ENCODE measurements at regions not wholly inside any gene's neighbourhood (a gene's known extent, or its start where the extent isn't known, plus 50 kb on each side); places are given as distances from the start of the nearest gene placed in this dataset.

GRCh38 chr9:85243977-85244376 lies 497.8 kb downstream of the AGTPBP1 start:
- no peak overlapping the region for H3K27ac ChIP-seq (ENCODE audit: low read depth, low read length)
- H3K36me3 ChIP-seq (ENCODE audit: control insufficient read depth, insufficient read depth, low read length) = no peaks in the 10 kb centered on the region
- 0 out of 2 replicates have a peak, but pooled peaks cover 4% of the 10 kb centered on the region for H3K9me3 ChIP-seq (ENCODE audit: control insufficient read depth, insufficient read depth, low read depth, low read length)
- no peak overlapping the region for H3K9ac ChIP-seq (ENCODE audit: low read length)
- H3K27me3 ChIP-seq (ENCODE audit: control insufficient read depth, insufficient read depth, low read length) = no peaks in the 10 kb centered on the region
- no peak overlapping the region for H3K4me3 ChIP-seq (ENCODE audit: low read depth, low read length)
- H3K4me1 ChIP-seq (ENCODE audit: control insufficient read depth, insufficient read depth, low read length) = no peaks in the 10 kb centered on the region; the same call in 1 of the 2 replicates

GRCh38 chr9:85237478-85237877 lies 504.3 kb downstream of the AGTPBP1 start:
- H3K27me3 ChIP-seq (ENCODE audit: control insufficient read depth, insufficient read depth, low read length) = no peaks in the 10 kb centered on the region
- no peaks in the 10 kb centered on the region for H3K4me1 ChIP-seq (ENCODE audit: control insufficient read depth, insufficient read depth, low read length)
- no peak overlapping the region for H3K27ac ChIP-seq (ENCODE audit: low read depth, low read length)
- no peaks in the 10 kb centered on the region for H3K36me3 ChIP-seq (ENCODE audit: control insufficient read depth, insufficient read depth, low read length)
- H3K4me3 ChIP-seq (ENCODE audit: low read depth, low read length) = no peak overlapping the region
- H3K9me3 ChIP-seq (ENCODE audit: control insufficient read depth, insufficient read depth, low read depth, low read length) = 0 out of 2 replicates have a peak, but pooled peaks cover 4% of the 10 kb centered on the region
- H3K9ac ChIP-seq (ENCODE audit: low read length) = no peak overlapping the region

- H3K9ac ChIP-seq (ENCODE audit: low read length) = no peak overlapping the region
- H3K27ac ChIP-seq (ENCODE audit: low read depth, low read length) = no peak overlapping the region
- H3K27me3 ChIP-seq (ENCODE audit: control insufficient read depth, insufficient read depth, low read length) = no peaks in the 10 kb centered on the region
- H3K4me1 ChIP-seq (ENCODE audit: control insufficient read depth, insufficient read depth, low read length) = no peaks in the 10 kb centered on the region
- no peak overlapping the region for H3K4me3 ChIP-seq (ENCODE audit: low read depth, low read length)
- no peaks in the 10 kb centered on the region for H3K9me3 ChIP-seq (ENCODE audit: control insufficient read depth, insufficient read depth, low read depth, low read length)
- H3K36me3 ChIP-seq (ENCODE audit: control insufficient read depth, insufficient read depth, low read length) = no peaks in the 10 kb centered on the region
Measured at GRCh38 chr9:85230081-85230480, 511.7 kb downstream of the AGTPBP1 start.

GRCh38 chr9:85228111-85228855 lies 513.5 kb downstream of the AGTPBP1 start:
- Histone ChIP-seq H3K9ac (ENCODE audit: low read length) (no peak overlapping the region), H3K4me1 (ENCODE audit: control insufficient read depth, insufficient read depth, low read length) (no peaks in the 10 kb centered on the region), H3K36me3 (ENCODE audit: control insufficient read depth, insufficient read depth, low read length) (no peaks in the 10 kb centered on the region), H3K27me3 (ENCODE audit: control insufficient read depth, insufficient read depth, low read length) (no peaks in the 10 kb centered on the region), H3K9me3 (ENCODE audit: control insufficient read depth, insufficient read depth, low read depth, low read length) (no peaks in the 10 kb centered on the region), H3K4me3 (ENCODE audit: low read depth, low read length) (no peak overlapping the region), H3K27ac (ENCODE audit: low read depth, low read length) (no peak overlapping the region)

GRCh38 chr9:85225180-85225579 lies 516.6 kb downstream of the AGTPBP1 start:
- H3K27me3 ChIP-seq (ENCODE audit: control insufficient read depth, insufficient read depth, low read length) = no peaks in the 10 kb centered on the region
- H3K4me1 ChIP-seq (ENCODE audit: control insufficient read depth, insufficient read depth, low read length) = no peaks in the 10 kb centered on the region
- H3K36me3 ChIP-seq (ENCODE audit: control insufficient read depth, insufficient read depth, low read length) = no peaks in the 10 kb centered on the region
- no peaks in the 10 kb centered on the region for H3K9me3 ChIP-seq (ENCODE audit: control insufficient read depth, insufficient read depth, low read depth, low read length)
- no peak overlapping the region for H3K4me3 ChIP-seq (ENCODE audit: low read depth, low read length)
- H3K27ac ChIP-seq (ENCODE audit: low read depth, low read length) = no peak overlapping the region
- no peak overlapping the region for H3K9ac ChIP-seq (ENCODE audit: low read length)

- no peak overlapping the region for H3K4me3 ChIP-seq (ENCODE audit: low read depth, low read length)
- no peak overlapping the region for H3K9ac ChIP-seq (ENCODE audit: low read length)
- no peaks in the 10 kb centered on the region for H3K27me3 ChIP-seq (ENCODE audit: control insufficient read depth, insufficient read depth, low read length)
- no peak overlapping the region for H3K27ac ChIP-seq (ENCODE audit: low read depth, low read length)
- H3K36me3 ChIP-seq (ENCODE audit: control insufficient read depth, insufficient read depth, low read length) = no peaks in the 10 kb centered on the region
- H3K4me1 ChIP-seq (ENCODE audit: control insufficient read depth, insufficient read depth, low read length) = no peaks in the 10 kb centered on the region
- no peaks in the 10 kb centered on the region for H3K9me3 ChIP-seq (ENCODE audit: control insufficient read depth, insufficient read depth, low read depth, low read length)
Measured at GRCh38 chr9:85224729-85225128, 517.0 kb downstream of the AGTPBP1 start.

GRCh38 chr9:85224301-85224700 lies 517.5 kb downstream of the AGTPBP1 start:
- Histone ChIP-seq H3K4me3 (ENCODE audit: low read depth, low read length) (no peak overlapping the region), H3K9me3 (ENCODE audit: control insufficient read depth, insufficient read depth, low read depth, low read length) (no peaks in the 10 kb centered on the region), H3K36me3 (ENCODE audit: control insufficient read depth, insufficient read depth, low read length) (no peaks in the 10 kb centered on the region), H3K27me3 (ENCODE audit: control insufficient read depth, insufficient read depth, low read length) (no peaks in the 10 kb centered on the region), H3K9ac (ENCODE audit: low read length) (no peak overlapping the region), H3K4me1 (ENCODE audit: control insufficient read depth, insufficient read depth, low read length) (no peaks in the 10 kb centered on the region), H3K27ac (ENCODE audit: low read depth, low read length) (no peak overlapping the region)

GRCh38 chr9:85223506-85224125 lies 518.1 kb downstream of the AGTPBP1 start:
- Histone ChIP-seq H3K27ac (ENCODE audit: low read depth, low read length) (no peak overlapping the region), H3K9ac (ENCODE audit: low read length) (no peak overlapping the region), H3K27me3 (ENCODE audit: control insufficient read depth, insufficient read depth, low read length) (no peaks in the 10 kb centered on the region), H3K9me3 (ENCODE audit: control insufficient read depth, insufficient read depth, low read depth, low read length) (no peaks in the 10 kb centered on the region), H3K4me1 (ENCODE audit: control insufficient read depth, insufficient read depth, low read length) (no peaks in the 10 kb centered on the region), H3K36me3 (ENCODE audit: control insufficient read depth, insufficient read depth, low read length) (no peaks in the 10 kb centered on the region), H3K4me3 (ENCODE audit: low read depth, low read length) (no peak overlapping the region)

GRCh38 chr9:85216601-85217000 lies 525.2 kb downstream of the AGTPBP1 start:
- Histone ChIP-seq H3K9ac (ENCODE audit: low read length) (no peak overlapping the region), H3K27me3 (ENCODE audit: control insufficient read depth, insufficient read depth, low read length) (no peaks in the 10 kb centered on the region), H3K9me3 (ENCODE audit: control insufficient read depth, insufficient read depth, low read depth, low read length) (no peaks in the 10 kb centered on the region), H3K4me1 (ENCODE audit: control insufficient read depth, insufficient read depth, low read length) (peaks cover 21% of the 10 kb centered on the region), H3K36me3 (ENCODE audit: control insufficient read depth, insufficient read depth, low read length) (no peaks in the 10 kb centered on the region), H3K27ac (ENCODE audit: low read depth, low read length) (no peak overlapping the region), H3K4me3 (ENCODE audit: low read depth, low read length) (no peak overlapping the region)

- no peak overlapping the region for H3K9ac ChIP-seq (ENCODE audit: low read length)
Measured at GRCh38 chr9:85215961-85216360, 525.8 kb downstream of the AGTPBP1 start.

GRCh38 chr9:85215416-85215815 lies 526.3 kb downstream of the AGTPBP1 start:
- H3K9me3 ChIP-seq (ENCODE audit: control insufficient read depth, insufficient read depth, low read depth, low read length) = no peaks in the 10 kb centered on the region
- no peaks in the 10 kb centered on the region for H3K27me3 ChIP-seq (ENCODE audit: control insufficient read depth, insufficient read depth, low read length)
- H3K4me1 ChIP-seq (ENCODE audit: control insufficient read depth, insufficient read depth, low read length) = peaks cover 21% of the 10 kb centered on the region
- H3K9ac ChIP-seq (ENCODE audit: low read length) = no peak overlapping the region
- no peak overlapping the region for H3K4me3 ChIP-seq (ENCODE audit: low read depth, low read length)
- H3K36me3 ChIP-seq (ENCODE audit: control insufficient read depth, insufficient read depth, low read length) = no peaks in the 10 kb centered on the region
- no peak overlapping the region for H3K27ac ChIP-seq (ENCODE audit: low read depth, low read length)

More at GRCh38 chr9:85215961-85216360, 525.8 kb downstream of the AGTPBP1 start:
- Histone ChIP-seq H3K27me3 (ENCODE audit: control insufficient read depth, insufficient read depth, low read length) (no peaks in the 10 kb centered on the region), H3K27ac (ENCODE audit: low read depth, low read length) (no peak overlapping the region), H3K36me3 (ENCODE audit: control insufficient read depth, insufficient read depth, low read length) (no peaks in the 10 kb centered on the region), H3K4me3 (ENCODE audit: low read depth, low read length) (no peak overlapping the region), H3K9me3 (ENCODE audit: control insufficient read depth, insufficient read depth, low read depth, low read length) (no peaks in the 10 kb centered on the region), H3K4me1 (ENCODE audit: control insufficient read depth, insufficient read depth, low read length) (peaks cover 21% of the 10 kb centered on the region)
